OCI-LY1 (cell line): ENCODE measurements at regions not wholly inside any gene's neighbourhood (a gene's known extent, or its start where the extent isn't known, plus 50 kb on each side); places are given as distances from the start of the nearest gene placed in this dataset.

Source experiments
- CTCF ChIP-seq: fragments of 200-600 bp; sonication (generic), shearing (Covaris generic); IDR thresholded peaks from 2 replicates; pipeline ENCODE4 v1.5.1; 2017; ENCODE audit warnings: mild to moderate bottlenecking, antibody characterized with exemption, low read length, moderate library complexity, mixed read lengths
- EZH2 ChIP-seq: fragments of 200-600 bp; sonication (generic), shearing (Covaris generic); IDR thresholded peaks from 2 replicates; pipeline ENCODE4 v1.8.0; 2017; ENCODE audit warnings: borderline replicate concordance, mixed run types, mild to moderate bottlenecking, antibody characterized with exemption, low read length, moderate library complexity, mixed read lengths

- TF ChIP-seq CTCF = no peak
- TF ChIP-seq EZH2 = no peak
Measured at GRCh38 chr1:96362623-96363022, 359.0 kb upstream of the PTBP2 start.
